Panc1 (cell line): ENCODE measurements at regions not wholly inside any gene's neighbourhood (a gene's known extent, or its start where the extent isn't known, plus 50 kb on each side); places are given as distances from the start of the nearest gene placed in this dataset.
"Not testable (repeated sequence)": the region's sequence is repeated elsewhere in the genome, so short reads cannot be mapped to it uniquely, and the experiment has no call there.

ENCODE experiments used
- ATAC-seq: fragments of 200-7000 bp; cut with Tn5 transposase; 2 replicates; pipeline ENCODE4 v1.9.1; 2020; ENCODE audit warnings: mild to moderate bottlenecking, moderate library complexity
- BruUV-seq: library from RNA; stranded (reverse); fragments of 400-500 nt; replicated peaks from 2 replicates; lab custom pipeline; 2021; lab: Mats Ljungman, UMichigan
- CTCF ChIA-PET: fragments of 300-600 bp; sonication (Branson Sonifier 250); formaldehyde crosslinking; loops from one replicate; lab custom pipeline; 2022; ENCODE audit warnings: antibody characterized with exemption; lab: Charles Lee
- POLR2A ChIA-PET: fragments of 300-600 bp; sonication (Branson Sonifier 250); formaldehyde crosslinking; loops from one replicate; lab custom pipeline; 2022; ENCODE audit warnings: antibody characterized with exemption; lab: Charles Lee
- DNase-seq: peaks from one replicate; pipeline ENCODE4 v3.0.0-alpha.2; 2010; ENCODE audit warnings: low read depth, low spot score
- H3K27ac ChIP-seq: 2 replicates; pipeline ENCODE4 v1.5.1; 2011; ENCODE audit warnings: mild to moderate bottlenecking, low read length, inconsistent platforms
- H3K27me3 ChIP-seq: fragments of 200-500 bp; sonication (Bioruptor generic); 2 replicates; pipeline ENCODE4 v1.6.0; 2014; ENCODE audit warnings: low read length, inconsistent platforms; ENCODE audit not compliant: control insufficient read depth, insufficient read depth
- H3K36me3 ChIP-seq: fragments of 200-500 bp; sonication (Bioruptor generic); 2 replicates; pipeline ENCODE4 v1.5.1; 2014; ENCODE audit warnings: inconsistent platforms, mild to moderate bottlenecking, low read length, moderate library complexity; ENCODE audit not compliant: control insufficient read depth, insufficient read depth
- H3K4me1 ChIP-seq: 2 replicates; pipeline ENCODE4 v1.5.1; 2011; ENCODE audit warnings: inconsistent platforms, mild to moderate bottlenecking, low read length, moderate library complexity; ENCODE audit not compliant: control insufficient read depth, insufficient read depth
- H3K4me3 ChIP-seq, 2 experiments: 2 replicates each; pipeline ENCODE4 v1.5.1; 2011 to 2012; ENCODE audit warnings: low read depth in 2 of 2, low read length in 2 of 2, mild to moderate bottlenecking in 2 of 2, inconsistent platforms in 1 of 2, moderate library complexity in 1 of 2
- H3K9me3 ChIP-seq: fragments of 200-500 bp; sonication (Bioruptor generic); 2 replicates; pipeline ENCODE4 v1.5.1; 2014; ENCODE audit warnings: low read depth, mild to moderate bottlenecking, inconsistent platforms, low read length, moderate library complexity; ENCODE audit not compliant: control insufficient read depth, insufficient read depth
- POLR2AphosphoS5 ChIP-seq: IDR thresholded peaks from 2 replicates; pipeline ENCODE4 v1.6.1; 2012; ENCODE audit warnings: mild to moderate bottlenecking, low read depth, low read length, moderate library complexity
- SIN3A ChIP-seq: IDR thresholded peaks from 2 replicates; pipeline ENCODE4 v1.6.1; 2012; ENCODE audit warnings: low read depth, mild to moderate bottlenecking, low read length, moderate library complexity, borderline replicate concordance; ENCODE audit not compliant: insufficient read depth
- TCF7L2 ChIP-seq: IDR thresholded peaks from 2 replicates; pipeline ENCODE4 v1.6.1; 2011; ENCODE audit warnings: mild to moderate bottlenecking, low read depth, low read length, inconsistent platforms
- in situ Hi-C: cut with HindIII; loops from 2 replicates; pipeline ENCODE4 v1.10.0; 2016; ENCODE audit warnings: low sequenced_read_pairs, low pct_unique_long_range_greater_than_20kb
- intact Hi-C: fragments of 100-400 bp; cut with micrococcal nuclease; formaldehyde crosslinking; loops from one replicate; pipeline ENCODE4 v1.10.0; 2022; ENCODE audit not compliant: unreplicated experiment
- TF ChIP-seq, protein P1 (sequence below), 2 experiments: IDR thresholded peaks; 2 replicates each; pipeline ENCODE4 v1.6.1; 2011 to 2012; ENCODE audit warnings: low read depth in 2 of 2, control low read depth in 1 of 2, low read length in 1 of 2, mild to moderate bottlenecking in 1 of 2, moderate library complexity in 1 of 2; ENCODE audit not compliant: insufficient read depth in 1 of 2
- TF ChIP-seq, protein P2 (sequence below): fragments of 450-650 bp; IDR thresholded peaks from 2 replicates; pipeline ENCODE4 v1.5.1; 2017; ENCODE audit warnings: mild to moderate bottlenecking

DNA sequence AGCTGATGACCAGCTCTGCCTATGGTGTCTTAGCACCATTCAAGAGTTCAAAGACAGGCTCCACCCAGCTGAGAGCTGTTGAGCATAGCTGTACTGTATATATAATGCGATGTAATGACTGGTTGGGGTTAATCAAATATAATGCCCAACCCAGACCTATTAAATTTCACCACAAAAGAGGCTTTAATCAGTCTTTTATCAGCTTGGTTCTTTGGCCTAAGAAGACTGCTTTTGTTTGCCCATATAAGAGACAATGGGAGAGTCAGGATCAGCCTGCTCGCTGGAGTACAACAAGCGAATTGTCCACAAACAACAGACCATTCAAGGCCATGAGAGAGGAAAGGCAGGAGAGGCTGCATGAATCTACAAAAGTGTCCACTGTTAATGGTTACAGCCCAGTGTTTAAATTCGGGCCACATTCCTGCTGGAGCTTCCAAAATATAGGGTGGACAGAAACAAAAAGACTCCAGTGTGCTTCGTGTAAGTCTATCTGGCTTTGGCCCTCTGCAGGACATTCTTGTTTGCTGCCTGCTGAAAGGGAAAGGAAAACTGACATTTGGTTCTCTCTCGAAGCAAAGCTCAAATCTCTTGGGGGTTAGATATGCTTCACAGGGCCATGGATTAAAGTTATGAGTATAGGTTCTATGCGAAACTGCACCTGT, 109.2 kb upstream of the FOXN2 start:
- intact Hi-C loops = no loop called here
- Histone ChIP-seq H3K4me1 (no peaks in the 10 kb centered on the region), H3K27ac (no peak overlapping the region), H3K36me3 (no peaks in the 10 kb centered on the region), H3K9me3 (no peaks in the 10 kb centered on the region), H3K27me3 (no peaks in the 10 kb centered on the region), H3K4me3 (no peak overlapping the region)
- DNase-seq (no peak), ATAC-seq (no peak)
- ChIA-PET CTCF (interaction anchor here (0.5 kb wide), 1 partner anchor 59 kb away, joined by 3 read pairs; no protein-coding TSS in a partner anchor), POLR2A (interaction anchor here (0.5 kb wide), 1 partner anchor 92 kb away, joined by 8 read pairs; no protein-coding TSS in a partner anchor)
- in situ Hi-C loops = no loop called here
- TF ChIP-seq, protein P1, sequence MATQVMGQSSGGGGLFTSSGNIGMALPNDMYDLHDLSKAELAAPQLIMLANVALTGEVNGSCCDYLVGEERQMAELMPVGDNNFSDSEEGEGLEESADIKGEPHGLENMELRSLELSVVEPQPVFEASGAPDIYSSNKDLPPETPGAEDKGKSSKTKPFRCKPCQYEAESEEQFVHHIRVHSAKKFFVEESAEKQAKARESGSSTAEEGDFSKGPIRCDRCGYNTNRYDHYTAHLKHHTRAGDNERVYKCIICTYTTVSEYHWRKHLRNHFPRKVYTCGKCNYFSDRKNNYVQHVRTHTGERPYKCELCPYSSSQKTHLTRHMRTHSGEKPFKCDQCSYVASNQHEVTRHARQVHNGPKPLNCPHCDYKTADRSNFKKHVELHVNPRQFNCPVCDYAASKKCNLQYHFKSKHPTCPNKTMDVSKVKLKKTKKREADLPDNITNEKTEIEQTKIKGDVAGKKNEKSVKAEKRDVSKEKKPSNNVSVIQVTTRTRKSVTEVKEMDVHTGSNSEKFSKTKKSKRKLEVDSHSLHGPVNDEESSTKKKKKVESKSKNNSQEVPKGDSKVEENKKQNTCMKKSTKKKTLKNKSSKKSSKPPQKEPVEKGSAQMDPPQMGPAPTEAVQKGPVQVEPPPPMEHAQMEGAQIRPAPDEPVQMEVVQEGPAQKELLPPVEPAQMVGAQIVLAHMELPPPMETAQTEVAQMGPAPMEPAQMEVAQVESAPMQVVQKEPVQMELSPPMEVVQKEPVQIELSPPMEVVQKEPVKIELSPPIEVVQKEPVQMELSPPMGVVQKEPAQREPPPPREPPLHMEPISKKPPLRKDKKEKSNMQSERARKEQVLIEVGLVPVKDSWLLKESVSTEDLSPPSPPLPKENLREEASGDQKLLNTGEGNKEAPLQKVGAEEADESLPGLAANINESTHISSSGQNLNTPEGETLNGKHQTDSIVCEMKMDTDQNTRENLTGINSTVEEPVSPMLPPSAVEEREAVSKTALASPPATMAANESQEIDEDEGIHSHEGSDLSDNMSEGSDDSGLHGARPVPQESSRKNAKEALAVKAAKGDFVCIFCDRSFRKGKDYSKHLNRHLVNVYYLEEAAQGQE (IDR thresholded peaks at IDR 0.05; ENCODE audit: insufficient read depth in 1 of 2, low read depth in 2 of 2, low read length in 1 of 2) = no peak
- TF ChIP-seq, protein P2, sequence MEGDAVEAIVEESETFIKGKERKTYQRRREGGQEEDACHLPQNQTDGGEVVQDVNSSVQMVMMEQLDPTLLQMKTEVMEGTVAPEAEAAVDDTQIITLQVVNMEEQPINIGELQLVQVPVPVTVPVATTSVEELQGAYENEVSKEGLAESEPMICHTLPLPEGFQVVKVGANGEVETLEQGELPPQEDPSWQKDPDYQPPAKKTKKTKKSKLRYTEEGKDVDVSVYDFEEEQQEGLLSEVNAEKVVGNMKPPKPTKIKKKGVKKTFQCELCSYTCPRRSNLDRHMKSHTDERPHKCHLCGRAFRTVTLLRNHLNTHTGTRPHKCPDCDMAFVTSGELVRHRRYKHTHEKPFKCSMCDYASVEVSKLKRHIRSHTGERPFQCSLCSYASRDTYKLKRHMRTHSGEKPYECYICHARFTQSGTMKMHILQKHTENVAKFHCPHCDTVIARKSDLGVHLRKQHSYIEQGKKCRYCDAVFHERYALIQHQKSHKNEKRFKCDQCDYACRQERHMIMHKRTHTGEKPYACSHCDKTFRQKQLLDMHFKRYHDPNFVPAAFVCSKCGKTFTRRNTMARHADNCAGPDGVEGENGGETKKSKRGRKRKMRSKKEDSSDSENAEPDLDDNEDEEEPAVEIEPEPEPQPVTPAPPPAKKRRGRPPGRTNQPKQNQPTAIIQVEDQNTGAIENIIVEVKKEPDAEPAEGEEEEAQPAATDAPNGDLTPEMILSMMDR = peak; percentile 18; the same call in 1 of the 2 replicates
- BruUV-seq = no TSS peak

DNA sequence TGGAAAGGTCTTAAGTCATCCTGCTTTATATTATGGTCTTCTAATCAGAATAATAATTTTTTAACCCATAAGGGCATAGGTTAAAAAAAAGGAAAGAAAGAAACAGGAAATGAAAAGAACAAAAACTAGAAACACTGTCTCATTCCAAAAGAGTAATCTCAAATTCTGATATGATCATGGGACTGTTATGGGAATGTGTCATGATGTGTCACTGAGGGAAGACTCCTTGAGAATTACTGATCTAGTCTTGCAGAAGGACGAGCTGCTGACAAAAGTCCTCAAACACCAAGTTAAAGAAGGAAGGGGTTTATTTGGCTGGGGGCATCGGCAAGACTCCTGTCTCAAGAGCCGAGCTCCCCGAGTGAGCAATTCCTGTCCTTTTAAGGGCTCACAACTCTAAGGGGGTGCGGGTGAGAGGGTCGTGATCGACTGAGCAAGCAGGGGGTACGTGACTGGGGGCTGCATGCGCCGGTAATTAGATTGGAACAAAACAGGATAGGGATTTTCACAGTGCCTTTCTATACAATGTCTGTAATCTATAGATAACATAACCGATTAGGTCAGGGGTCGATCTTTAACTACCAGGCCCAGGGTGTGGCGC, 108.3 kb upstream of the FOXN2 start:
- H3K27ac ChIP-seq, H3K27me3 ChIP-seq, CTCF ChIA-PET, H3K4me1 ChIP-seq, intact Hi-C loops, ATAC-seq, H3K4me3 ChIP-seq, H3K36me3 ChIP-seq, BruUV-seq, DNase-seq, POLR2A ChIA-PET, H3K9me3 ChIP-seq, in situ Hi-C loops: not testable (repeated sequence)

DNA sequence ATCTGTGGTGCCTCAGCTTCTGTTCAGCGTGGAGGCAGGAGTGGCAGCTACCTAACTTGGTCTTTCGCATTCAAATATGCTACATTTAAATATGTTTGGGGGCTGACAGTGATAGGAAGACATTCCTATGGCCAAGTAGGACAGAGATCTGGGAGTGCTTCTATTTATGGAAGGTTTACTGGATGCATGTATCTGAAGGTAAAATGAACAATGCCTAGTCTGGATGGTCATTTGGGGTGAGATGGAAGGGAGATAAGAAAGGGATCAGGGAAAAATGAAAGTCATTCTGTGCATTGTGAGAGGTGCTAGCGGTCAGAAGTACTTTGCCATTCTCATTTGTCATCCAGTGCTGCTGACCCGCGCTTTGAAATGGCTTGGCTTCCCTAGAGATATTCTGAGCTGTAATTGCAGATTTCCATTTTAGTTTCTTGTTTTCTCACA, 107.3 kb upstream of the FOXN2 start:
- no TSS peak for BruUV-seq
- Histone ChIP-seq H3K9me3 (no peaks in the 10 kb centered on the region), H3K27me3 (no peaks in the 10 kb centered on the region), H3K4me1 (no peaks in the 10 kb centered on the region), H3K27ac (no peak overlapping the region), H3K36me3 (no peaks in the 10 kb centered on the region), H3K4me3 (no peak overlapping the region)
- intact Hi-C loops (no loop called here), in situ Hi-C loops (no loop called here)
- POLR2A ChIA-PET = no interaction called here
- CTCF ChIA-PET = no interaction called here
- DNase-seq (no peak), ATAC-seq (no peak)
- TF ChIP-seq POLR2AphosphoS5 (no peak), SIN3A (no peak), TCF7L2 (no peak)
- TF ChIP-seq, protein P1 (IDR thresholded peaks at IDR 0.05; ENCODE audit: insufficient read depth in 1 of 2, low read depth in 2 of 2, low read length in 1 of 2) = no peak
- TF ChIP-seq, protein P2 = no peak
